GM23248 (cell line): ENCODE measurements at regions not wholly inside any gene's neighbourhood (a gene's known extent, or its start where the extent isn't known, plus 50 kb on each side); places are given as distances from the start of the nearest gene placed in this dataset.
"Not testable (repeated sequence)": the region's sequence is repeated elsewhere in the genome, so short reads cannot be mapped to it uniquely, and the experiment has no call there.

Experiments used
- EZH2 ChIP-seq: fragments of 200-600 bp; sonication (generic); IDR thresholded peaks from 2 replicates; pipeline ENCODE4 v1.6.1; 2018; ENCODE audit warnings: antibody characterized with exemption, mild to moderate bottlenecking; ENCODE audit not compliant: insufficient read depth, poor library complexity, severe bottlenecking
- EZH2phosphoT487 ChIP-seq: fragments of 200-600 bp; sonication (generic); IDR thresholded peaks from 2 replicates; pipeline ENCODE4 v1.6.1; 2018; ENCODE audit warnings: antibody characterized with exemption, moderate library complexity, mild to moderate bottlenecking, low read depth; ENCODE audit not compliant: insufficient read depth

DNA sequence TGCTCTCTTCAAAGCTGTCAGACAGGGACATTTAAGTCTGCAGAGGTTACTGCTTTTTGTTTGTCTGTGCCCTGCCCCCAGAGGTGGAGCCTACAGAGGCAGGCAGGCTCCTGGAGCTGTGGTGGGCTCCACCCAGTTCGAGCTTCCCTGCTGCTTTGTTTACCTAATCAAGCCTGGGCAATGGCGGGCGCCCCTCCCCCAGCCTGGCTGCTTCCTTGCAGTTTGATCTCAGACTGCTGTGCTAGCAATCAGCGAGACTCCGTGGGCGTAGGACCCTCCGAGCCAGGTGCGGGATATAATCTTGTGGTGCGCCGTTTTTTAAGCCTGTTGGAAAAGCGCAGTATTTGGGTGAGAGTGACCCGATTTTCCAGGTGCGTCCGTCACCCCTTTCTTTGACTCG, 148.3 kb upstream of the SEMA3D start:
- not testable (repeated sequence) for TF ChIP-seq EZH2, EZH2phosphoT487
